Gastroesophageal sphincter (tissue), 4 donors: ENCODE measurements at regions not wholly inside any gene's neighbourhood (a gene's known extent, or its start where the extent isn't known, plus 50 kb on each side); places are given as distances from the start of the nearest gene placed in this dataset.

Experiments used
- ATAC-seq: fragments of 150-250 bp; one replicate; pipeline ENCODE4 v1.9.1; 2016; ENCODE audit warnings: mild to moderate bottlenecking, moderate library complexity
- H3K27ac ChIP-seq, 4 donors: fragments of 200-600 bp; sonication (generic) in 3 of 4; 1 replicate in 3 of 4; 2 replicates in 1 of 4; pipeline ENCODE4 v1.5.1; 2016 to 2019
- H3K27me3 ChIP-seq: fragments of 200-600 bp; sonication (generic); one replicate; pipeline ENCODE4 v1.5.1; 2019
- H3K36me3 ChIP-seq, 2 donors: fragments of 200-600 bp; sonication (generic); one replicate each; pipeline ENCODE4 v1.5.1; 2019; ENCODE audit warnings: control low read depth in 1 of 2
- H3K4me1 ChIP-seq, 3 donors: fragments of 200-600 bp; sonication (generic); 1 replicate in 2 of 3; 2 replicates in 1 of 3; pipeline ENCODE4 v1.5.1; 2016 to 2019; ENCODE audit warnings: control low read depth in 2 of 3
- H3K4me3 ChIP-seq, 2 donors: fragments of 200-600 bp; sonication (generic); one replicate each; pipeline ENCODE4 v1.5.1; 2019; ENCODE audit warnings: mild to moderate bottlenecking in 1 of 2, moderate library complexity in 1 of 2
- H3K9me3 ChIP-seq, 3 donors: fragments of 200-600 bp; sonication (generic); one replicate each; pipeline ENCODE4 v1.5.1; 2017 to 2019; ENCODE audit warnings: control low read depth in 2 of 3
- EP300 ChIP-seq: sonication (generic); formaldehyde crosslinking; IDR thresholded peaks from one replicate; pipeline ENCODE4 v1.6.1; 2017; ENCODE audit warnings: antibody characterized with exemption, mild to moderate bottlenecking
- POLR2A ChIP-seq, 2 donors: fragments of 450-650 bp; IDR thresholded peaks; one replicate each; pipeline ENCODE4 v1.6.1; 2017; ENCODE audit warnings: antibody characterized with exemption in 2 of 2, mild to moderate bottlenecking in 2 of 2, moderate library complexity in 1 of 2
- POLR2AphosphoS5 ChIP-seq: sonication (generic); formaldehyde crosslinking; IDR thresholded peaks from one replicate; pipeline ENCODE4 v1.6.1; 2017; ENCODE audit warnings: antibody characterized with exemption
- WGBS, 2 donors: methylation state at CpG; one replicate each; pipeline ENCODE4 v1.1.5; 2018; ENCODE audit warnings: low coverage in 1 of 2; 5-methylcytosine and 5-hydroxymethylcytosine counted together
- TF ChIP-seq, protein P1 (sequence below), 4 experiments: fragments of 200-600 bp in 2 of 4; fragments of 450-650 bp in 2 of 4; sonication (generic) in 1 of 4; IDR thresholded peaks; one replicate each; pipeline ENCODE4 v1.5.1; 2017 to 2019; ENCODE audit warnings: antibody characterized with exemption in 4 of 4, mild to moderate bottlenecking in 2 of 4, moderate library complexity in 2 of 4

- no peak overlapping the region for H3K4me3 ChIP-seq
- 30% methylated on average over 2 of the region's 7 CpGs; no CpG with 5 or more reads in 1 of the 2 donors for WGBS, 2 donors
- ATAC-seq = no peak
- H3K9me3 ChIP-seq = no peaks in the 10 kb centered on the region
- peaks cover 0 to 39% (median 25%) of the 10 kb centered on the region in 3 donors for H3K4me1 ChIP-seq
- no peak overlapping the region for H3K27ac ChIP-seq
- H3K36me3 ChIP-seq = no peaks in the 10 kb centered on the region
- TF ChIP-seq EP300 (no peak), POLR2AphosphoS5 (no peak), POLR2A (IDR thresholded peaks at IDR 0.05) (no peak)
- TF ChIP-seq, protein P1, sequence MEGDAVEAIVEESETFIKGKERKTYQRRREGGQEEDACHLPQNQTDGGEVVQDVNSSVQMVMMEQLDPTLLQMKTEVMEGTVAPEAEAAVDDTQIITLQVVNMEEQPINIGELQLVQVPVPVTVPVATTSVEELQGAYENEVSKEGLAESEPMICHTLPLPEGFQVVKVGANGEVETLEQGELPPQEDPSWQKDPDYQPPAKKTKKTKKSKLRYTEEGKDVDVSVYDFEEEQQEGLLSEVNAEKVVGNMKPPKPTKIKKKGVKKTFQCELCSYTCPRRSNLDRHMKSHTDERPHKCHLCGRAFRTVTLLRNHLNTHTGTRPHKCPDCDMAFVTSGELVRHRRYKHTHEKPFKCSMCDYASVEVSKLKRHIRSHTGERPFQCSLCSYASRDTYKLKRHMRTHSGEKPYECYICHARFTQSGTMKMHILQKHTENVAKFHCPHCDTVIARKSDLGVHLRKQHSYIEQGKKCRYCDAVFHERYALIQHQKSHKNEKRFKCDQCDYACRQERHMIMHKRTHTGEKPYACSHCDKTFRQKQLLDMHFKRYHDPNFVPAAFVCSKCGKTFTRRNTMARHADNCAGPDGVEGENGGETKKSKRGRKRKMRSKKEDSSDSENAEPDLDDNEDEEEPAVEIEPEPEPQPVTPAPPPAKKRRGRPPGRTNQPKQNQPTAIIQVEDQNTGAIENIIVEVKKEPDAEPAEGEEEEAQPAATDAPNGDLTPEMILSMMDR (IDR thresholded peaks at IDR 0.05) = no peak
- H3K27me3 ChIP-seq = no peaks in the 10 kb centered on the region
Measured at GRCh38 chr16:85331688-85332087, 219.4 kb upstream of the CIBAR2 start.

- ATAC-seq = no peak
- Histone ChIP-seq H3K4me3 (no peak overlapping the region), H3K9me3 (no peaks in the 10 kb centered on the region), H3K27me3 (no peaks in the 10 kb centered on the region), H3K4me1 (peaks cover 0 to 38% (median 25%) of the 10 kb centered on the region in 3 donors), H3K36me3 (no peaks in the 10 kb centered on the region), H3K27ac (no peak overlapping the region)
- WGBS, 2 donors = 90% methylated on average over 8 of the region's 12 CpGs; no CpG with 5 or more reads in 1 of the 2 donors
- TF ChIP-seq POLR2AphosphoS5 = no peak
- TF ChIP-seq, protein P1 (IDR thresholded peaks at IDR 0.05) = no peak
Measured at GRCh38 chr16:85332175-85332574, 219.9 kb upstream of the CIBAR2 start.

DNA sequence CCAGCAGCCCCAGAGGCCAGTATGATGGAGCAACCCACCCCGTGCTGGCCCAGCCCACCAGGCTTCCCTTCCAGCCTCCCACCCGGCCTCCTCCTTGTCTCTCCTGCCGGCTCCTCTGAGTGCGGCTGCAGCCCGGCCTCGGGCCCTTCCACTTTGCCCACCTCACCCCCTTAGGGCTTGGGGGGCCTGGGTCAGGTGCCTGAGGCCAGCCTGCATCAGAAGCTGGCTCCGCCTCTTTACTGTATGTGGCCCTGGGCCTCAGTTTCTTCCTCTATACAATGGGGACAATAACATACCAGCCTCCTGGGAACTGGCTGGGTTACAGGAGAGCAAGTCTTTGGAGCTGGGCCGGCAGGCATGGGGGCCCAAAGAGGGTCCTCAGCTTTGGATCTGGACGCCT lies 221.1 kb upstream of the CIBAR2 start:
- H3K27ac ChIP-seq = no peak overlapping the region
- TF ChIP-seq POLR2AphosphoS5 (no peak), EP300 (no peak)
- TF ChIP-seq, protein P1 (IDR thresholded peaks at IDR 0.05) = no peak
- H3K36me3 ChIP-seq = no peaks in the 10 kb centered on the region
- H3K4me1 ChIP-seq = peaks cover 0 to 27% (median 19%) of the 10 kb centered on the region in 3 donors
- ATAC-seq = no peak
- WGBS, 2 donors = 100% methylated on average over 2 of the region's 9 CpGs; no CpG with 5 or more reads in 1 of the 2 donors
- H3K4me3 ChIP-seq = no peak overlapping the region
- no peaks in the 10 kb centered on the region for H3K9me3 ChIP-seq
- no peaks in the 10 kb centered on the region for H3K27me3 ChIP-seq

DNA sequence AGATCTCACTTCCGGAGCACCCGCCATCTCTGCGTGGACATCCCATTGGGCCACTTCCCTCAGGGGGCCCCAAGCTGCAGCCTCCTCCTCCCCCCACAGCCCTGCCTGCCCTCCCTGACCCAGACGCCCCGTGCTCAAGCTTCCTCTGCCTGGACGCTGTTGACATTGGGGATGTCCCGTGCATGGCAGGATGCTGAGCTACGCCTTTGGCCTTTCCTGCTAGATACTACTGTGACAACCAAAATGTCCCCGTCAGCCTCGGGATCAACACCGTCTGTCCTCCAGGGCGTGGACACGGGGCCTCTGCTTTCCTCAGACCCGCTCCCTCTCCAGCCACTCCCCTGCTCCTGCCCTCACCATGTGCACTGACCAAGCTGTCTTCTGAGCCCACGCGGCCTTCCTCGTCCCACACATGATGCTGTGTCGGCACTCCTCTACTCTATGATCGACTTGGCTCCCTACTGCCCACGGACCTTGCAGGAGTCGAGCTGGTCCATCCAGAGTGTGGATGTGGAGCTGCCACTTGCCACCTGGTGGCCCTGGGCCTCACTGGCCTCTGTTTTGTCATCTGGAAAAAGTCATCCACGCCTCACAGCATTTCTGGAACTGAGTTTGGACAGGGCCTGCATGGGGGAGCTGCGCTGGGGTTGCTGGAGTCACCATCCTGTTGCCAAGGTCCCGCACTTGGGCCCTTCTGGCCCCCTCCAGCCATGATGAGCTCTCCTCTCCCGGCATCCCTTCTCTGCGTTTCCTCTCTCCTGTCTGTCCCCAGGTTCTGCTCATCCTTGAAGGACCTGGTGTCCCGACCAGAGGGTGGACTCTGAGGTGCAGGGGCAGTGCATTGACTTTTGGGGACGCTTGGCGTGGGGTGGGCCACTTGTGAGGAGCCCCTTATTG lies 221.7 kb upstream of the CIBAR2 start:
- no peak overlapping the region for H3K4me3 ChIP-seq
- H3K27me3 ChIP-seq = no peaks in the 10 kb centered on the region
- 83 to 94% methylated on average over 13 to 15 of the region's 29 CpGs for WGBS, 2 donors
- H3K27ac ChIP-seq = no peak overlapping the region
- H3K9me3 ChIP-seq = no peaks in the 10 kb centered on the region
- peaks cover 0 to 20% (median 14%) of the 10 kb centered on the region in 3 donors for H3K4me1 ChIP-seq
- no peaks in the 10 kb centered on the region for H3K36me3 ChIP-seq
- TF ChIP-seq POLR2A (IDR thresholded peaks at IDR 0.05) (no peak), EP300 (no peak), POLR2AphosphoS5 (no peak)
- TF ChIP-seq, protein P1 (IDR thresholded peaks at IDR 0.05) = no peak
- no peak for ATAC-seq
